Ovary (tissue), 7 donors: ENCODE measurements at regions not wholly inside any gene's neighbourhood (a gene's known extent, or its start where the extent isn't known, plus 50 kb on each side); places are given as distances from the start of the nearest gene placed in this dataset.
"Not testable (repeated sequence)": the region's sequence is repeated elsewhere in the genome, so short reads cannot be mapped to it uniquely, and the experiment has no call there.

Experiments used
- DNase-seq, 5 donors: peaks; one replicate each; pipeline ENCODE4 v3.0.0-alpha.2; 2019 to 2020
- H3K27ac ChIP-seq, 2 donors: fragments of 200-600 bp; one replicate each; pipeline versions ENCODE4 v1.5.1 to v1.8.0; 2019 to 2022
- H3K27me3 ChIP-seq: fragments of 200-600 bp; one replicate; pipeline ENCODE4 v1.8.0; 2022
- H3K36me3 ChIP-seq: fragments of 200-600 bp; sonication (generic); one replicate; pipeline ENCODE4 v1.5.1; 2019
- H3K4me1 ChIP-seq: one replicate; pipeline ENCODE4 v1.8.1; 2013; ENCODE audit warnings: mild to moderate bottlenecking, moderate library complexity; ENCODE audit not compliant: insufficient read depth
- H3K4me3 ChIP-seq: fragments of 200-600 bp; sonication (generic); one replicate; pipeline ENCODE4 v1.5.1; 2017
- H3K9me3 ChIP-seq, 2 donors: fragments of 200-600 bp in 1 of 2; sonication (generic) in 1 of 2; one replicate each; pipeline versions ENCODE4 v1.5.1 to v1.8.1; 2013 to 2019; ENCODE audit warnings: mild to moderate bottlenecking in 1 of 2, moderate library complexity in 1 of 2
- EP300 ChIP-seq: sonication (generic); formaldehyde crosslinking; IDR thresholded peaks from one replicate; pipeline ENCODE4 v1.6.1; 2017; ENCODE audit warnings: antibody characterized with exemption
- POLR2A ChIP-seq: fragments of 450-650 bp; IDR thresholded peaks from one replicate; pipeline ENCODE4 v1.6.1; 2017; ENCODE audit warnings: antibody characterized with exemption, mild to moderate bottlenecking, moderate library complexity
- WGBS, 3 donors: extraction: QIAGEN DNeasy Blood & Tissue Kit in 1 of 3; methylation state at CpG; one replicate each; pipeline versions ENCODE4 v1.1.5 to v1.1.7; 2013 to 2017; 5-methylcytosine and 5-hydroxymethylcytosine counted together
- intact Hi-C, 4 donors: fragments of 100-400 bp; cut with DNase I; formaldehyde crosslinking; loops; one replicate each; pipeline versions ENCODE4 v1.11.0 to v1.15.1; 2022 to 2023
- TF ChIP-seq, protein P1 (sequence below), 3 donors: fragments of 450-650 bp in 2 of 3; fragments of 200-600 bp in 1 of 3; IDR thresholded peaks; one replicate each; pipeline versions ENCODE4 v1.5.1 to v1.8.0; 2016 to 2022; ENCODE audit warnings: antibody characterized with exemption in 3 of 3, mild to moderate bottlenecking in 1 of 3
- donor health status: DM: no; HTN: no; CAD: no; lungs with moderate emphysema.
- donor health status: DM: no; HTN: no; CAD: no.
- donor health status: Bipolar disorder and iron deficiency.
- donor health status: DM: no; HTN: no; CAD: no.
- donor health status: DM: yes; HTN: yes; CAD: no.

DNA sequence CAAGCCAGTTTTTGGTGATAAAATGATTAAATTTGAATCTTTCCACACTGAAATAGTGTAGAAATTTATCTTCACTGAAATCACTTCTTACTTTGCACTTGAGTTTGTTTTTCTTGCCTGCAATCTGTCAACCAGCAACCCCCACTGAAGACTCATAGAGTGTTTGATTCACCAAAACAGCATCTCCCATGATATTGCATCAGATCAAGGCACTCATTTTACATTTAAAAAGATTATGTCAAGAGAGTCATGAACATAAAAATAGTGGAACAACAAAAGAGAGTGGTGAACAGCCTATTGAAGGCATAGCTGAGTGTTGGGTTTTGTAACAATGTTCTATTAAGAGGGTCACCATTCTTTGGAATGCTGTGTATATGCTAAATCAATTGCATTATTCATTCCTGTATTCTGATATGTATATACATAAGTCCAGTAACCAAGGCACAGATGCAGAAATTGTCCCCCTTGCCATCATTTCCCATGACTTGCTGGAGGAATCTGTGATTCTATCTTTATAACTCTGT lies 1934.9 kb downstream of the ARAP2 start:
- no peak for TF ChIP-seq EP300
- TF ChIP-seq, protein P1, sequence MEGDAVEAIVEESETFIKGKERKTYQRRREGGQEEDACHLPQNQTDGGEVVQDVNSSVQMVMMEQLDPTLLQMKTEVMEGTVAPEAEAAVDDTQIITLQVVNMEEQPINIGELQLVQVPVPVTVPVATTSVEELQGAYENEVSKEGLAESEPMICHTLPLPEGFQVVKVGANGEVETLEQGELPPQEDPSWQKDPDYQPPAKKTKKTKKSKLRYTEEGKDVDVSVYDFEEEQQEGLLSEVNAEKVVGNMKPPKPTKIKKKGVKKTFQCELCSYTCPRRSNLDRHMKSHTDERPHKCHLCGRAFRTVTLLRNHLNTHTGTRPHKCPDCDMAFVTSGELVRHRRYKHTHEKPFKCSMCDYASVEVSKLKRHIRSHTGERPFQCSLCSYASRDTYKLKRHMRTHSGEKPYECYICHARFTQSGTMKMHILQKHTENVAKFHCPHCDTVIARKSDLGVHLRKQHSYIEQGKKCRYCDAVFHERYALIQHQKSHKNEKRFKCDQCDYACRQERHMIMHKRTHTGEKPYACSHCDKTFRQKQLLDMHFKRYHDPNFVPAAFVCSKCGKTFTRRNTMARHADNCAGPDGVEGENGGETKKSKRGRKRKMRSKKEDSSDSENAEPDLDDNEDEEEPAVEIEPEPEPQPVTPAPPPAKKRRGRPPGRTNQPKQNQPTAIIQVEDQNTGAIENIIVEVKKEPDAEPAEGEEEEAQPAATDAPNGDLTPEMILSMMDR (IDR thresholded peaks at IDR 0.05) = no peak
- DNase-seq = no peak
- intact Hi-C loops = no loop called here

DNA sequence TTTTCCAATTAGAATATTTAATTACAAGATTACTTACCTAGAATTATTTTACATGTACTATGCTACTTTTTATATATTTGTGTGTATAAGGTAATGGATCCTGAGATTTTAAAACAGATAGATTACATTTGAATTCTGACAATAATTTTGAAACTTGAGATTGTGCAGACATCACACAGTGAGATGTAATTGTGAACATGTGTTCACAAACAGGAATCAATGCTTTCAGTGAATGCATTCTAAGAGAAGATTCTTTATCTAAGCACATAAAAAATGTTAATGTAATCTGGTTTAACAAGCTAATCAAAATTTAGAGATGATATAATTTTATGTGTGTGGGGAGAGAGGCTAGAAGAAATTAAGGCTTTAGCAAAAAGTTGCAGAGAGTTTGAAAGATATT lies 1925.5 kb downstream of the ARAP2 start:
- Histone ChIP-seq H3K36me3 (no peaks in the 10 kb centered on the region), H3K9me3 (no peaks in the 10 kb centered on the region), H3K4me1 (no peaks in the 10 kb centered on the region), H3K4me3 (no peak overlapping the region), H3K27ac (no peak overlapping the region), H3K27me3 (no peaks in the 10 kb centered on the region)
- no peak for TF ChIP-seq EP300
- TF ChIP-seq, protein P1 (IDR thresholded peaks at IDR 0.05) = no peak
- DNase-seq = no peak
- intact Hi-C loops = no loop called here

More for the DNA sequence above, 1934.9 kb downstream of the ARAP2 start:
- H3K4me1 ChIP-seq = no peaks in the 10 kb centered on the region
- H3K9me3 ChIP-seq = no peaks in the 10 kb centered on the region
- H3K4me3 ChIP-seq = no peak overlapping the region
- H3K27ac ChIP-seq = no peak overlapping the region
- no peaks in the 10 kb centered on the region for H3K27me3 ChIP-seq
- H3K36me3 ChIP-seq = no peaks in the 10 kb centered on the region

DNA sequence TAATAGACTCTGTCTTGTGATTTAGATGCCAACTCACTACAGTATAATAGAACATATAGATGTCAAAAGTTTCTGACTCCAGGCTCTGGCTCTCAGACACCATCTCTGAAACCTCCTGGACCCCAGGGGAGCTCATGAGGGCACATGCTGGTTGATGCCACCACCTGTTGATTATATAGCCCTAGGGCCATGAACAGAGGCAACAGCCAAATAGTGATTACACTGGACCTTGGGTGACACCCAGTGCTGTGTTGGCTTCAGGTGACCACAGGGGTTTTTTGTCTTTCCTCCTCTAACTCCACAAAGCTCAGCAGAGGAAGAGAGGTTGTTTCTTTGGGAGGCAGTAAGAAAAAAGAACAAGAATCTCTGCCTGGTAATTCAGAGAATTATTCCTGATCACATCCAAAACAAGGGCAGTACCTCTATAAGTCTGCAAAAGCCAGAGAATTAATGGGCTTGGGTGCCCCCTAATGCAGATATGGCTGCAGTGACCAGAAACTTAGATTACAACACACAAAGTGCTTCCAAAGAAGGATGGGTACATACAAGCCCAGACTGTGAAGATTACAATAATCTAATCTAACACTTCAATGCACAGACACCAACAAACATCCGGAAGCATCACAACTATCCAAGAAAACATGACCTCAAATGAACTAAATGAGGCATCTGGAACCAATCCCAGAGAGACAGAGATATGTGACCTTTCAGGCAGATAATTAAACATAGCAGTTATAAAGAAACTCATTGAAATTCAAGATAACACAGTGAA lies 1920.6 kb downstream of the ARAP2 start:
- Histone ChIP-seq H3K9me3 (no peaks in the 10 kb centered on the region), H3K4me3 (no peak overlapping the region), H3K4me1 (no peaks in the 10 kb centered on the region), H3K36me3 (no peaks in the 10 kb centered on the region), H3K27ac (no peak overlapping the region), H3K27me3 (no peaks in the 10 kb centered on the region)
- 18 to 38% (median 18%) methylated on average over 1 of the region's 1 CpG for WGBS, 3 donors
- no peak for DNase-seq
- intact Hi-C loops = no loop called here
- TF ChIP-seq, protein P1 (IDR thresholded peaks at IDR 0.05) = no peak
- TF ChIP-seq EP300 = no peak
- TF ChIP-seq POLR2A = no peak

DNA sequence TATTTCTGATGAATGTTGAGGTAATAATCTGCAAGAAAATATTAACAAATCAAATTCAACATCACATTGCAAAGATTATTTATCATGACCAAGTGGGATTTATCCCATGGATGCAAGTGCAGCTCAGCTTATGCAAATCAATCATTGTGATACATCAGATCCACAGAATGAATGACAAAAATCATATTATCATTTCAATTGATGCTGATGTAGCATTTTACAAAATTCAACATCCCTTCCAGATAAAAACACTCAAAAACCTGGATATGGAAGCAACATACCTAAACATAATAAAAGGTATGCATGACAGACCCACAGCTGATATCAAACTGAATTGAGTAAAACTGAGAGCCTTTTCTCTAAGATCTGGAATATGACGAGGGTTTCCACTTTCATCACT lies 1915.4 kb downstream of the ARAP2 start:
- TF ChIP-seq POLR2A (no peak), EP300 (no peak)
- TF ChIP-seq, protein P1 (IDR thresholded peaks at IDR 0.05) = no peak
- no peaks in the 10 kb centered on the region for H3K9me3 ChIP-seq
- no peak for DNase-seq
- intact Hi-C loops = no loop called here
- H3K36me3 ChIP-seq = no peaks in the 10 kb centered on the region
- no peaks in the 10 kb centered on the region for H3K4me1 ChIP-seq
- H3K27me3 ChIP-seq = no peaks in the 10 kb centered on the region
- H3K4me3 ChIP-seq = no peak overlapping the region
- H3K27ac ChIP-seq = no peak overlapping the region
- WGBS, 3 donors = 70 to 85% (median 84%) methylated on average over 1 of the region's 1 CpG

GRCh38 chr4:34335156-34335555 lies 1909.2 kb downstream of the ARAP2 start:
- intact Hi-C loops, H3K9me3 ChIP-seq, H3K27me3 ChIP-seq, DNase-seq, H3K27ac ChIP-seq, H3K36me3 ChIP-seq, H3K4me3 ChIP-seq, H3K4me1 ChIP-seq: not testable (repeated sequence)
- 89 to 93% (median 91%) methylated on average over 13 of the region's 13 CpGs for WGBS, 3 donors

- H3K27ac ChIP-seq, H3K4me1 ChIP-seq, H3K9me3 ChIP-seq, DNase-seq, H3K4me3 ChIP-seq, H3K27me3 ChIP-seq, H3K36me3 ChIP-seq, intact Hi-C loops: not testable (repeated sequence)
- 93 to 96% (median 94%) methylated on average over 15 to 21 of the region's 22 CpGs for WGBS, 3 donors
Measured at GRCh38 chr4:34335556-34335955, 1908.8 kb downstream of the ARAP2 start.
